ENCODE measurements at regions not wholly inside any gene's neighbourhood (a gene's known extent, or its start where the extent isn't known, plus 50 kb on each side); places are given as distances from the start of the nearest gene placed in this dataset.

GRCh38 chr5:54852007-54852406 is 133.4 kb downstream of the ESM1 start:
- ATAC-seq (ENCODE audit: low FRiP score in 2 of 2) (no peak), DNase-seq (no peak)
- Histone ChIP-seq H3K4me1 (no peaks in the 10 kb centered on the region), H3K4me3 (no peak overlapping the region), H3K9me3 (peaks cover 0 to 3% (median 0%) of the 10 kb centered on the region in 4 donors), H3K27ac (no peak overlapping the region), H3K36me3 (no peaks in the 10 kb centered on the region), H3K27me3 (no peaks in the 10 kb centered on the region)
- TF ChIP-seq CTCF (IDR thresholded peaks at IDR 0.05) (no peak), POLR2A (IDR thresholded peaks at IDR 0.05) (no peak), EP300 (IDR thresholded peaks at IDR 0.05) (no peak), POLR2AphosphoS5 (IDR thresholded peaks at IDR 0.05) (no peak)
- WGBS, 2 donors = 73 to 75% methylated on average over 3 of the region's 3 CpGs

GRCh38 chr5:54851449-54851848 is 133.9 kb downstream of the ESM1 start:
- TF ChIP-seq EP300 (IDR thresholded peaks at IDR 0.05) (no peak), CTCF (IDR thresholded peaks at IDR 0.05) (no peak), POLR2A (IDR thresholded peaks at IDR 0.05) (no peak), POLR2AphosphoS5 (IDR thresholded peaks at IDR 0.05) (no peak)
- 57 to 65% methylated on average over 4 of the region's 4 CpGs for WGBS, 2 donors
- H3K36me3 ChIP-seq = no peaks in the 10 kb centered on the region
- DNase-seq (no peak), ATAC-seq (ENCODE audit: low FRiP score in 2 of 2) (no peak)
- no peaks in the 10 kb centered on the region for H3K9me3 ChIP-seq
- H3K27me3 ChIP-seq = no peaks in the 10 kb centered on the region
- H3K27ac ChIP-seq = no peak overlapping the region
- no peaks in the 10 kb centered on the region for H3K4me1 ChIP-seq
- H3K4me3 ChIP-seq = no peak overlapping the region

- ATAC-seq (ENCODE audit: low FRiP score in 2 of 2) (no peak), DNase-seq (no peak)
- H3K36me3 ChIP-seq = no peaks in the 10 kb centered on the region
- H3K27ac ChIP-seq = no peak overlapping the region
- TF ChIP-seq CTCF (IDR thresholded peaks at IDR 0.05) (no peak), EP300 (IDR thresholded peaks at IDR 0.05) (no peak)
- no peak overlapping the region for H3K4me3 ChIP-seq
- no peaks in the 10 kb centered on the region for H3K9me3 ChIP-seq
- 72 to 78% methylated on average over 5 of the region's 5 CpGs for WGBS, 2 donors
- no peaks in the 10 kb centered on the region for H3K27me3 ChIP-seq
- peaks cover 0 to 6% (median 2%) of the 10 kb centered on the region in 4 donors for H3K4me1 ChIP-seq
Measured at GRCh38 chr5:54848581-54848980, 136.8 kb downstream of the ESM1 start.

- Histone ChIP-seq H3K4me1 (peaks cover 0 to 6% (median 2%) of the 10 kb centered on the region in 4 donors), H3K9me3 (no peaks in the 10 kb centered on the region), H3K4me3 (no peak overlapping the region), H3K27ac (no peak overlapping the region), H3K27me3 (no peaks in the 10 kb centered on the region), H3K36me3 (no peaks in the 10 kb centered on the region)
- WGBS, 2 donors = 72 to 80% methylated on average over 3 of the region's 3 CpGs
- DNase-seq (no peak), ATAC-seq (ENCODE audit: low FRiP score in 2 of 2) (no peak)
- TF ChIP-seq POLR2A (IDR thresholded peaks at IDR 0.05) (no peak), POLR2AphosphoS5 (IDR thresholded peaks at IDR 0.05) (no peak), CTCF (IDR thresholded peaks at IDR 0.05) (no peak), EP300 (IDR thresholded peaks at IDR 0.05) (no peak)
Measured at GRCh38 chr5:54845567-54845941, 139.8 kb downstream of the ESM1 start.

- no peaks in the 10 kb centered on the region for H3K9me3 ChIP-seq
- TF ChIP-seq CTCF (IDR thresholded peaks at IDR 0.05) (peak; percentile 54 to 80 (median 59)), POLR2AphosphoS5 (IDR thresholded peaks at IDR 0.05) (no peak)
- no peak for DNase-seq
- H3K4me1 ChIP-seq = peaks cover 0 to 6% (median 2%) of the 10 kb centered on the region in 4 donors
- no peaks in the 10 kb centered on the region for H3K36me3 ChIP-seq
- H3K27ac ChIP-seq = peak overlapping the region in 1 of 4 donors; percentile 31
- 49 to 50% methylated on average over 6 of the region's 6 CpGs for WGBS, 2 donors
- H3K4me3 ChIP-seq = peak overlapping the region in 1 of 4 donors; percentile 30
- H3K27me3 ChIP-seq = no peaks in the 10 kb centered on the region
- peak in 1 of 2 donors; percentile 61 for ATAC-seq (ENCODE audit: low FRiP score in 2 of 2)
Measured at GRCh38 chr5:54844905-54845566, 140.4 kb downstream of the ESM1 start.
